ENCODE measurements at regions not wholly inside any gene's neighbourhood (a gene's known extent, or its start where the extent isn't known, plus 50 kb on each side); places are given as distances from the start of the nearest gene placed in this dataset.

DNA sequence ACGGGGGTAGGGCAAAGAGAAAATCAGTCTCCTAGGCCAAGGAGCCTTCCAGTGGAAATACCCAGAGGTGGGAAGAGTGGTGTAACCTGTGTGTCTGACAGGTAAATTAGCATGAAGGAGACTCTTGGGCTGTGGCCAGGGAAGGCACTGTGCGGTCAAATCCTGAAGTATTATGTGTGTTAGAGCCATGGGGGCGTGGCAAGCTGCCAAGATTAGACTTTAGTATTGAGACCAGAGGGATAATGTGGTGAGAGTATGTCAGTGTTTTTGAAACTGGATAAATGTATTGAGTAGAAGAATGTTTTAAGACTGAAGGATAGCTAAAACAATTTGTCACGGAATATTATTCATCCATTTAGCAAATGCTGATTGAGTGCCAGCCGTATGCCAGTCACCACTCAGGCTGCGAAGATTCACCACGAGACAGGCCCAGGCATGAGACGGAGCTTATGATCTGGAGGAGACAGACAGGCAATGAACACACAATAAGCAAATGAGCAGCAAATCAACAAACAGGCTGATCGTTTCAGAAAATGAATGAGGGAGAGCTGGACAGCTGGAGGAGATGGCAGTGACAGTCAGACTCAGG is 445.9 kb downstream of the MCTP2 start:
- DNase-seq (ENCODE audit: low read depth in 3 of 3), result no peak

DNA sequence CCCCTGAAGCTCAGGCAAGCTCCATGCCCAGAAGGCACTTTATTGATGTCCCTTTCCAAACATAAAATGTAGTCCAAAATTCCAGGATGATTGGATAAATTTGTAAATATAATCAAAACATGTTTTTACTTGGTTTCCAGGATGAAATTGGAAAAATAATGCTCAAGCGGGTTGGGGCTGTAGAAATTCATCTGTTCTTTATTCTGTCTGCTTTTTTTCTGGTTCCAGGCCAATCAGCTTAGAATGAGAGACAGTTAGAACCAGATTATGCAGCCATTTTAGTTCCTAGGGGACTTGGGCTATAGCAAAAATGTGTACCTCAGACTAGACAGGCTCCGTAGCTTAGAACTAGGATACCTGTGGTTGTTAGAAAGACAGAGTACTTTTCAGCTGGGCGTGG is 450.8 kb downstream of the MCTP2 start:
- no peak for DNase-seq (ENCODE audit: low read depth in 3 of 3)

DNA sequence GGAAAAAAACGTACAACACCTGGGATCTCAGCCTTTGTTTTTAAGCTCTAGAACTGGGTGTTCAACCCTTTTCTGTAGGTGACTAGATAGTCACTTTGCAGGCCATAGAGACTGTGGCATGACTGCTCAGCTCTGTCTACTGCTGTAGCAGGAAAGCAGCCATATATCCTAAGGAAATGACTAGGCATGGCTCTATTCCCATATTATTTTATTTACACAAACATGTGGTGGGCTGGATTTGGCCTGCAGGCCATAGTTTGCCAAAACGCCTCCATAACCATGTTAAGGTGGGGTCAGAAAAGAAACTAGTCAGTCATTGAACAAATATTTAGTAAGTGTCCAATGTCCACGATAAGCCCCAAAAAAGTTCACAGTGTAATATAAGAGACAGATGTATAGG is 452.5 kb downstream of the MCTP2 start:
- no peak for DNase-seq (ENCODE audit: low read depth in 3 of 3)

DNA sequence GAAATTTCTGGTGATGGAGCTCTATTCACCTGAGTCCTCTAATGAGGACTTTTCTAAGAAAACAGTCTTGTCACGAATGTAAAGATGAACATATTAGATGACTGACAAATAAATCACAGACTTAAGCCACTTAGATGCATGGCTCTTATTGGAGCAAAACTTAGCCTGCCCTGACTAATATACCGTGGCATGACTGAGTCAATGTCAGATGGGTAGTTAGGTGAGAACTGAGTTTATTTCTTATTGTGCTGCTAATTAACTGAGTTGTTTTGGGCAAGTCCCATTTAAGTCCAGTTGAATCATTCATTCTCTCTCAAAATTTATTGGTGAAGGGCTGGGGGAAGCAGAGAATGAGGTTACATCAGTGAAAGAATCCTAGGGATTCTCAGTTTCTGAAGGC is 459.8 kb downstream of the MCTP2 start:
- DNase-seq (ENCODE audit: low read depth in 3 of 3), result no peak

GRCh38 chr15:94692710-94693109 is 461.3 kb downstream of the MCTP2 start:
- no peak for DNase-seq (ENCODE audit: low read depth in 3 of 3)

GRCh38 chr15:94700211-94700610 is 468.9 kb downstream of the MCTP2 start:
- DNase-seq (ENCODE audit: low read depth in 3 of 3), result no peak

DNA sequence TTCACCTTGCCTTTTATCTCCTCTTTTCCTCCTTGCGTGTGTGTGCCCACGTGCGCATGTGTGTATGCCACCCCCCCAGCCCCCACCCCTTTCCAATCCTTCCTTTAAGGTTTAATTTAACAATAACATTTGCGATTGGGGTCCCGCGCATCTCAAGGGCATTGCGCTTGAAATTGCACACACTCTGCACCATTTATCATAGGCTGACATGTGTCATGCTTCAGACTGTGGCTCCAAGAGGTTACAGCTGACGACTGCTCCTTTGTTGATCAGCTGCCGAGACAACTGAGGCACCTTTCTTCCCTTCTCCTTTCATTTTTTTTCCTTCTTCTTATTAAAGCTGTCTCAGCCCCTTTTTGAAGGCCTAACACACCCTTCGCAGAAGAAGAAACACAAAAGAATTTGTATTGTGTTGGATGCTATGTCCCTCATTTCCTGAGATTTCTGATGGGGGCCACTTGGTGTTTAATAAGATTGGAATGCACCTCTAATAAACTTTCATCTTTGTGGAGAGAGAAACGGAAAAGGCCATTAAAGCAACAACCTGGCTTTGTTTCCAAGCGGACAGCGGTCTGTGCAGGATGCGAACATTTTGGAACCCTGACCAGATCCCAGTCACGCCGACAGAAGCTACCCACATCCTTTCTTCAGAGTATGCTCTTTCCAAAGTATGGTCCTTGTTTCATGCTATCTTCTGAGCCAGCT is 470.1 kb downstream of the MCTP2 start:
- no peak for DNase-seq (ENCODE audit: low read depth in 3 of 3)

- DNase-seq (ENCODE audit: low read depth in 3 of 3), result no peak
Observed at GRCh38 chr15:94703596-94703995, 472.2 kb downstream of the MCTP2 start.

GRCh38 chr15:94704421-94704820 is 473.1 kb downstream of the MCTP2 start:
- no peak for DNase-seq (ENCODE audit: low read depth in 3 of 3)

- DNase-seq (ENCODE audit: low read depth in 3 of 3), result no peak
Observed at GRCh38 chr15:94704946-94705345, 473.6 kb downstream of the MCTP2 start.

- DNase-seq (ENCODE audit: low read depth in 3 of 3), result no peak
Observed at GRCh38 chr15:94709319-94709718, 478.0 kb downstream of the MCTP2 start.

- DNase-seq (ENCODE audit: low read depth in 3 of 3), result no peak
Observed at GRCh38 chr15:94722024-94722636, 490.8 kb downstream of the MCTP2 start.

- DNase-seq (ENCODE audit: low read depth in 3 of 3), result no peak
Observed at GRCh38 chr15:94723801-94724200, 492.4 kb downstream of the MCTP2 start.

DNA sequence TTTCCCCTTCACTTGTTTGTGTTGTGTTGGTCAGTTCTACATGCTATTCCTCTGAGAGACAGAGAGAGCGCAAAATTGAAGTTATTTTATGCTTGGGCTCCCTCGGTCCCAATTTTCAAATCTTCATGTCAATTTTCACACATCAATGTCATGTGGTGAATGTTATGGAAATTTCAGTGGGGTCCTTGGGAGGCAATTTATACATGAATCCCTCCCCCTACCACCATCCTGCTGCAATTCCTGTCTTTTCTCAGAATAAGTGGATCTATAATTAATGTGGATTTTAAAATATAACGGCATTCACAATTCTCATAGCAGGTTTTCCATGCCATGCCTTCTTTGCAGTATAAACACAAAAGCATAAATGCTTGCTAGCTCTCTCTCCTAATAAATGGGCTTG is 499.9 kb downstream of the MCTP2 start:
- no peak for DNase-seq (ENCODE audit: low read depth in 3 of 3)

DNA sequence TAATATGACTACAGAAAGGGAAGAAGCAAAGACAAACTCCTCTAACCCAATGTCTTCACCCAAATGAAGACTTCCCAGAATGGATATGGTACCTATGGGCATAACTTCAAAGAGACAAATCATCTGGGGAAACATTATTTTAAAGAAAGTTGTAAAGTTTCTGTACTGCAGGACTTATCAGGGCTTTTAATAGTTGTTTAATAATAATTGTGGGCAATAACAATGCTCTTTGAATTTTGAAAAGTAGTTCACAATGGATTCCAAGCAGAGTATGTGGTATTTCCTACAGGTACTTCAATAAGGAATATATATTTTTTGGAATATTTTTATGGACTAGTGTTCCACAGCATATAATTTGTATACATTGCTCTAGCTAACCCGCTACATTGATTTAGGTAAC is 503.1 kb downstream of the MCTP2 start:
- DNase-seq (ENCODE audit: low read depth in 3 of 3), result no peak

DNA sequence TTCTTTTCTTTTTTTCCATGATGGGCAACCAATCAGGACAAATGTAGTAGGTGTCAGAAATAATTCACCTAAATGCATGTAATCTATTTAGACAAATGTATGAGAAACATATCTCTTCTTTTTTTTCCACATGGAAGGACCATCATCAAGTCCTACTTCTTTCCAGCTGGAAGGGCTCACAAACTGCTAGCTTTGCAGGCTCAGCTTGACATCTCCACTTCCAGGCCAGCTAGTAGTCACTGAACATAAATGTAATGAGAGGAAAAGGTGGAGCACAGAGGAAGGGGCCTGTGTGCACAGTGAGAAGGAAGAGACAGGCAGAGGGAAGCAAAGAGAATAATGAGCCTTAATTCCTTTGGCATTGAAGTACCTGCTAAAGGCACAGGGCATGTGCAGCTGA is 504.9 kb downstream of the MCTP2 start:
- DNase-seq (ENCODE audit: low read depth in 3 of 3), result no peak

DNA sequence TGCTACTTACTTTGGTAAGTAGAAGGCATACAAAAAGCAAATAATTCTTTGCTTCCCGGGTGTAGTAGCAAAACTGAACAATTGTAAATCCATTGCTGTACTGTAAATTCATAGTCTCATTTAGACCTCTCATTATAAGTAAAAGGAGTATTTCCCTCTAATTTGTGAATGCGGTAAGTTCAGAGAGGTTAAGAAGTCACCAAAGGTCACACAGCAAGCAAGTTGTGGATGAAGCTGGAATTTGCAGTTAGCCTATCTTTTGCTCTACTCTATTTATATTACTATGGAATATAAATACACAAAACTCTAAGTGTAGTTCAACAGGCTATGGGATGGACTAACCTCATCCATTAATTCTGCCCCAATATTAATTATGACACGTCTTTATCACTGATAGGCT is 508.3 kb downstream of the MCTP2 start:
- no peak for DNase-seq (ENCODE audit: low read depth in 3 of 3)

DNA sequence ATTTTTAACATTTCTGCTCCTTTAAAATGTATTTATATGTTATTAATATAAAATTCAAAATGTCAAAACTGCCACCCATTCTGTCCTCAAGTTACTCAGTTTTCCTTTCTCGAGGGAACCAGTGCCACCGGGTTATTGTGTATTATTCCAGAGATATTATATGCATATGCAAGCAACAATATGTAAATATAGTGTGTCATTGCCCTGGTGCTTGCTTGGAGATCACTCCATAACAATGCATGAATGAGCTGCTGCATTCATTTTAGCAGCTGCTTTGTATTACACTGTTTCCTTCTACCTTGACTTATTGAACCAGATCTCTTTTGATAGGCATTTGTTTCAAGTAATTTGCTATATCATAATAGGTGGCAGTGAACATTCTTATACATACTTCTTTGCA is 509.1 kb downstream of the MCTP2 start:
- no peak for DNase-seq (ENCODE audit: low read depth in 3 of 3)

DNA sequence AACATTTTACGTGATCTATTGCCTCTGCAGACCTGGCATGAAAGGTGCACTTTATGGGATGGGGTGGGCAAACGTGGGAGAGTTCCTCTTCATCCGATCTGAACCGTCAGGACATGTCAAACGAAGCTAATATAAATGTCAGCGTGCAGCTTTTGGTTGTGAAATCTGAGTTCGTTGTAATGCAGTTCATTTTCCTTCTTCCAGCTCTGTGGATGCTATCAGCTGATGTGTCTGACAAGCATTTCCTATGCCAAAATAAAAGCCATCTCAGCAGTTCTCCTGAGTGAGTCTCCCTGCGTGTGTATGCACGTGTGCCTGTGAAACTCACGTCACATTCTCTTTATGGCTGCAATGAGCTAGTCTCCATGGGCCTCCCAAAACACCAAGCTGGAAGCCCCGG is 512.3 kb downstream of the MCTP2 start:
- DNase-seq (ENCODE audit: low read depth in 3 of 3), result no peak

DNA sequence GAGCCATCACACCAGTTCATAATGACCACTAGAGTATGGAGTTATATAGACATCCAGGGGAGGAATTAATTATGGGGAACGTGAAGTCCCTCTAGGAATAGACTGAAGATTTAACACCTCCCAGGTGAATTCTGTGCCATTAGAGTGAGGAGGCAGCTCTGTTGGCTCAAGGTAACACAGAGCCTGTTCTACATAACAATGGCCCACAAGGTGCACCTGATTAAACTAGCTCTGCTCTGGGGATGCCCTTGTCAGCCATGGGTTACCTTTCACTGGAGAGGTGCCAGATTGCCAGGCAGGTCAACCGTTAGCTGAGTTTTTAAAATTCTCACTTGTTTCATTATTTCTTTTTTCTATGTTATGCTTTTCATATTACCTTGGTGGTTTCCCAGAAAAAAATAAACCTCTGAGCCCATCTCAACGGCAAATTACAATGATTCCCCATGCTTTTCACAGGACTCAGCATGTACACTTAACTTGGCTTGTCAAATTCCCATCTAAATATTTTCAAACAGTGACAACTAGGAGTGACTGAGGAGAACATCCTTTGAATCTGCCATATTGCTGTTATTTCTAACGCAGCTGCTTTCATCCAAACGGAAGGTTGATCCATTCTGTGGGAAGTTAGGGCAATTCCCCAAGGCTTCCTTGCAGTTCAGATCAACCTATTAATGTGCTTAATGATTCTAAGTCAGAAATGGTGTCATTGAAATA is 512.9 kb downstream of the MCTP2 start:
- no peak for DNase-seq (ENCODE audit: low read depth in 3 of 3)

GRCh38 chr15:94745371-94745770 is 514.0 kb downstream of the MCTP2 start:
- no peak for DNase-seq (ENCODE audit: low read depth in 3 of 3)

DNA sequence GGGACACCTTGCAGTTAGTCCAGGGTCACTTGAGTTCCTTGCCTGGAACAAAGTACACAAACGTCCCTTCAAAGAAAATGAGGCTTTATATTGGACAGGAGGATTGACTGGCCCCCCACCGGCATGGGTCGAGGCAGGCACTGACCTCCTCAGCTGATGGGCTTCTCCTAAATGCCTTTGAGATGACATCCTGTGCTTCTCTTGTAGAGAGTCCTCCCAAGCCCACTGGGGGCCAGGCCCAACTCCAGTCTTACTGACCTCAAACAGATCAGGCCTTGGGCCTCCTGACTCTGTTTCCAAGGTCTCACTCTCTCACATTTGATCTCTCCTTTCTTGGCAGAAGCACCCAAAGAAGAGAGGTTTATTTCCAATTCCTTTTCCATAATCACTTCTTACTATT is 516.1 kb downstream of the MCTP2 start:
- no peak for DNase-seq (ENCODE audit: low read depth in 3 of 3)
